Neuronal stem cell (in vitro differentiated cells): ENCODE measurements at regions not wholly inside any gene's neighbourhood (a gene's known extent, or its start where the extent isn't known, plus 50 kb on each side); places are given as distances from the start of the nearest gene placed in this dataset.
"Not testable (repeated sequence)": the region's sequence is repeated elsewhere in the genome, so short reads cannot be mapped to it uniquely, and the experiment has no call there.

Experiments used
- DNase-seq: peaks from one replicate; pipeline ENCODE4 v3.0.0-alpha.2; 2013; ENCODE audit warnings: low spot score
- H2AFZ ChIP-seq: one replicate; pipeline ENCODE4 v1.6.1; 2013; ENCODE audit warnings: mild to moderate bottlenecking, low read length, inconsistent platforms
- H2AK5ac ChIP-seq: 2 replicates; pipeline ENCODE4 v1.6.1; 2013; ENCODE audit warnings: low read depth, mild to moderate bottlenecking, inconsistent platforms, low read length, moderate library complexity, mixed read lengths
- H2BK120ac ChIP-seq: 2 replicates; pipeline ENCODE4 v1.6.1; 2013; ENCODE audit warnings: low read depth, mild to moderate bottlenecking, inconsistent platforms, low read length, moderate library complexity, mixed read lengths
- H2BK12ac ChIP-seq: one replicate; pipeline ENCODE4 v1.6.1; 2013; ENCODE audit warnings: low read length, inconsistent platforms
- H2BK15ac ChIP-seq: 2 replicates; pipeline ENCODE4 v1.6.1; 2013; ENCODE audit warnings: mild to moderate bottlenecking, low read length, inconsistent platforms, mixed read lengths
- H2BK5ac ChIP-seq: one replicate; pipeline ENCODE4 v1.6.1; 2013; ENCODE audit warnings: inconsistent platforms, mild to moderate bottlenecking, low read length, moderate library complexity
- H3K14ac ChIP-seq: one replicate; pipeline ENCODE4 v1.6.1; 2013; ENCODE audit warnings: low read length, inconsistent platforms
- H3K18ac ChIP-seq: 2 replicates; pipeline ENCODE4 v1.6.1; 2013; ENCODE audit warnings: low read length, inconsistent platforms
- H3K23ac ChIP-seq: 2 replicates; pipeline ENCODE4 v1.6.1; 2013; ENCODE audit warnings: low read depth, mild to moderate bottlenecking, mixed read lengths, low read length, inconsistent platforms; ENCODE audit not compliant: poor library complexity
- H3K27ac ChIP-seq: replicated peaks from 3 replicates; pipeline ENCODE4 v1.5.1; 2013; ENCODE audit warnings: low read length, inconsistent platforms
- H3K27me3 ChIP-seq, 3 experiments: 2 replicates each; pipeline ENCODE4 v1.6.1; 2013; ENCODE audit warnings: low read length in 3 of 3, mild to moderate bottlenecking in 2 of 3, inconsistent platforms in 1 of 3, low read depth in 1 of 3, mixed read lengths in 1 of 3, moderate library complexity in 1 of 3; ENCODE audit not compliant: control insufficient read depth in 3 of 3, insufficient read depth in 3 of 3
- H3K36me3 ChIP-seq, 2 donors: replicated peaks in 1 of 2; 2 replicates each; pipeline ENCODE4 v1.6.1; 2013; ENCODE audit warnings: low read length in 2 of 2; ENCODE audit not compliant: control insufficient read depth in 2 of 2, insufficient read depth in 2 of 2
- H3K4ac ChIP-seq: 2 replicates; pipeline ENCODE4 v1.6.1; 2013; ENCODE audit warnings: inconsistent platforms, mild to moderate bottlenecking, low read length, moderate library complexity
- H3K4me1 ChIP-seq, 2 donors: 1 replicate in 1 of 2; 2 replicates in 1 of 2; pipeline ENCODE4 v1.6.1; 2013; ENCODE audit warnings: low read length in 2 of 2, low read depth in 1 of 2; ENCODE audit not compliant: control insufficient read depth in 2 of 2, insufficient read depth in 1 of 2
- H3K4me2 ChIP-seq: one replicate; pipeline ENCODE4 v1.6.1; 2013; ENCODE audit warnings: mild to moderate bottlenecking, low read length, inconsistent platforms; ENCODE audit not compliant: insufficient read depth, poor library complexity, severe bottlenecking
- H3K4me3 ChIP-seq, 2 donors: 2 replicates each; pipeline ENCODE4 v1.5.1; 2013; ENCODE audit warnings: low read length in 2 of 2, mild to moderate bottlenecking in 2 of 2, inconsistent platforms in 1 of 2, moderate library complexity in 1 of 2
- H3K79me1 ChIP-seq: one replicate; pipeline ENCODE4 v1.6.1; 2013; ENCODE audit warnings: low read depth, mild to moderate bottlenecking, inconsistent platforms, low read length, moderate library complexity
- H3K9ac ChIP-seq: one replicate; pipeline ENCODE4 v1.6.1; 2013; ENCODE audit warnings: mild to moderate bottlenecking, low read depth, low read length, inconsistent platforms; ENCODE audit not compliant: poor library complexity
- H3K9me3 ChIP-seq, 2 donors: replicated peaks in 1 of 2; 2 replicates each; pipeline versions ENCODE3 to v1.6.1; 2013; ENCODE audit warnings: low read length in 2 of 2, mild to moderate bottlenecking in 2 of 2, inconsistent platforms in 1 of 2, low read depth in 1 of 2, mixed read lengths in 1 of 2, moderate library complexity in 1 of 2; ENCODE audit not compliant: control insufficient read depth in 2 of 2, insufficient read depth in 1 of 2
- H4K8ac ChIP-seq: one replicate; pipeline ENCODE4 v1.6.1; 2013; ENCODE audit warnings: low read depth, mild to moderate bottlenecking, inconsistent platforms, low read length, moderate library complexity
- H4K91ac ChIP-seq: one replicate; pipeline ENCODE4 v1.6.1; 2013; ENCODE audit warnings: low read length, low read depth, mild to moderate bottlenecking, inconsistent platforms; ENCODE audit not compliant: poor library complexity
- WGBS, 2 donors: extraction: QIAGEN DNeasy Blood & Tissue Kit; methylation state at CpG; one replicate each; pipeline ENCODE4 v1.1.7; 2013; ENCODE audit warnings: missing lambda C conversion rate in 2 of 2, mixed read lengths in 1 of 2; ENCODE audit not compliant: insufficient read length in 2 of 2, insufficient replicate concordance in 1 of 2; ENCODE audit errors: extremely low coverage in 2 of 2; 5-methylcytosine and 5-hydroxymethylcytosine counted together

GRCh38 chr15:95035106-95035505 is 803.7 kb downstream of the MCTP2 start:
- Histone ChIP-seq H4K8ac (no peak overlapping the region), H4K91ac (no peak overlapping the region), H3K4ac (no peak overlapping the region), H3K27me3 (no peaks in the 10 kb centered on the region), H3K36me3 (no peaks in the 10 kb centered on the region), H2BK12ac (no peak overlapping the region), H2AFZ (no peak overlapping the region), H3K18ac (no peak overlapping the region), H2BK15ac (no peak overlapping the region), H3K4me1 (no peaks in the 10 kb centered on the region), H3K9me3 (peaks cover 0 to 3% of the 10 kb centered on the region in 2 donors), H3K9ac (no peak overlapping the region), H2BK120ac (no peak overlapping the region), H3K79me1 (no peaks in the 10 kb centered on the region), H3K27ac (no peak overlapping the region), H2BK5ac (no peak overlapping the region), H3K4me3 (no peak overlapping the region), H3K14ac (no peak overlapping the region), H2AK5ac (no peak overlapping the region), H3K23ac (no peak overlapping the region), H3K4me2 (no peak overlapping the region)
- WGBS, 2 donors, result no CpG with 5 or more reads among the region's 3 CpGs
- DNase-seq, result no peak

GRCh38 chr15:95041297-95041696 is 809.9 kb downstream of the MCTP2 start:
- no peak overlapping the region for H3K4me2 ChIP-seq
- no peak overlapping the region for H3K18ac ChIP-seq
- H4K91ac ChIP-seq, result no peak overlapping the region
- H3K79me1 ChIP-seq, result no peaks in the 10 kb centered on the region
- no peak overlapping the region for H2AK5ac ChIP-seq
- no peak overlapping the region for H2AFZ ChIP-seq
- H2BK120ac ChIP-seq, result no peak overlapping the region
- H2BK5ac ChIP-seq, result no peak overlapping the region
- peaks cover 0 to 4% of the 10 kb centered on the region in 2 donors for H3K4me1 ChIP-seq
- no peak overlapping the region for H3K14ac ChIP-seq
- no peaks in the 10 kb centered on the region for H3K36me3 ChIP-seq
- no peak overlapping the region for H3K9ac ChIP-seq
- no peak overlapping the region for H3K4me3 ChIP-seq
- H3K27ac ChIP-seq, result no peak overlapping the region
- H3K4ac ChIP-seq, result no peak overlapping the region
- no peak overlapping the region for H2BK15ac ChIP-seq
- no peak for DNase-seq
- H4K8ac ChIP-seq, result no peak overlapping the region
- peaks cover 0 to 3% of the 10 kb centered on the region in 2 donors for H3K9me3 ChIP-seq
- no peak overlapping the region for H2BK12ac ChIP-seq
- WGBS, 2 donors, result no CpG with 5 or more reads among the region's 1 CpG
- no peak overlapping the region for H3K23ac ChIP-seq
- H3K27me3 ChIP-seq, result no peaks in the 10 kb centered on the region

- no CpG with 5 or more reads among the region's 9 CpGs for WGBS, 2 donors
- H3K4me1 ChIP-seq, H3K4me3 ChIP-seq, H4K8ac ChIP-seq, H3K18ac ChIP-seq, H2BK5ac ChIP-seq, H3K9ac ChIP-seq, H3K36me3 ChIP-seq, H2AK5ac ChIP-seq, H3K4ac ChIP-seq, H3K4me2 ChIP-seq, H2AFZ ChIP-seq, DNase-seq, H3K79me1 ChIP-seq, H3K23ac ChIP-seq, H3K14ac ChIP-seq, H2BK15ac ChIP-seq, H2BK120ac ChIP-seq, H2BK12ac ChIP-seq, H3K27ac ChIP-seq, H3K27me3 ChIP-seq, H3K9me3 ChIP-seq, H4K91ac ChIP-seq: not testable (repeated sequence)
These were observed 812.0 kb downstream of the MCTP2 start for GRCh38 chr15:95043236-95043932.

GRCh38 chr15:95043933-95044313 is 812.6 kb downstream of the MCTP2 start:
- Histone ChIP-seq H2AK5ac (no peak overlapping the region), H3K4me2 (no peak overlapping the region), H3K27me3 (peaks cover 0 to 2% (median 0%) of the 10 kb centered on the region in 3 experiments), H3K79me1 (no peaks in the 10 kb centered on the region), H3K4ac (no peak overlapping the region), H3K27ac (no peak overlapping the region), H3K18ac (no peak overlapping the region), H3K36me3 (no peaks in the 10 kb centered on the region), H3K14ac (no peak overlapping the region), H4K91ac (no peak overlapping the region), H2BK120ac (no peak overlapping the region), H3K23ac (no peak overlapping the region), H2BK15ac (no peak overlapping the region), H2BK5ac (no peak overlapping the region), H3K4me3 (no peak overlapping the region), H4K8ac (no peak overlapping the region), H3K4me1 (peaks cover 0 to 5% of the 10 kb centered on the region in 2 donors), H2AFZ (no peak overlapping the region), H3K9ac (no peak overlapping the region), H3K9me3 (peaks cover 4 to 13% of the 10 kb centered on the region in 2 donors), H2BK12ac (no peak overlapping the region)
- no CpG with 5 or more reads among the region's 1 CpG for WGBS, 2 donors
- no peak for DNase-seq
